ENCODE measurements at regions not wholly inside any gene's neighbourhood (a gene's known extent, or its start where the extent isn't known, plus 50 kb on each side); places are given as distances from the start of the nearest gene placed in this dataset.

DNA sequence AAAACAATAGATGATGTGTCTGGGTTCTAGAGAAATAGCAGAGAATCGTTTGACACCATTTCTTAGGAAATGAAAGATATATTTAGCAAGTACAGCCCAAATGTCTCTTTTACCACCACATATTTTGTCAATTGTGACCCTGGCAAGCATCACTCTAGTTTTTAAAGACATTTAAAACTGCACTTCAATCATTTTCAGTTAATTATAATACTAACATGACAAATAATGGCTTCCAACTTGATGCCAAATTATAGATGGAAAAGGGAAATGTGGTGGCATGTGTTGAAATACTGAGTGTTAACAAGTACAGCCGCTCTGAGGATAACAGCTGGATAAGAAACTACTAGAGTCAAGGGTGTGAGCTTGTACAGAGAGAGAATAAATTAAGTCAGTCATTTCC lies 648.9 kb downstream of the FRK start:
- no peak overlapping the region for H3K4me3 ChIP-seq (ENCODE audit: low read length)
- no peak overlapping the region for H3K27ac Mint-ChIP-seq
- CTCF ChIA-PET: no interaction called here
- H3K4me1 Mint-ChIP-seq: no peaks in the 10 kb centered on the region
- H3K27me3 Mint-ChIP-seq: no peaks in the 10 kb centered on the region
- peaks cover 0 to 10% (median 2%) of the 10 kb centered on the region in 11 donors for H3K9me3 Mint-ChIP-seq
- no peak overlapping the region for H3K4me3 Mint-ChIP-seq
- H3K9me3 ChIP-seq (ENCODE audit: control insufficient read depth in 2 of 3, low read length in 3 of 3): no peaks in the 10 kb centered on the region
- no peaks in the 10 kb centered on the region for H3K4me1 ChIP-seq (ENCODE audit: control insufficient read depth in 2 of 2, insufficient read depth in 2 of 2, low read length in 2 of 2)
- no peak for DNase-seq
- intact Hi-C loops (cut with micrococcal nuclease): no loop called here
- no peak overlapping the region for H3K27ac ChIP-seq (ENCODE audit: low read depth, low read length)
- H3K36me3 ChIP-seq (ENCODE audit: control insufficient read depth in 2 of 3, insufficient read depth in 3 of 3, low read length in 3 of 3): no peaks in the 10 kb centered on the region
- no peaks in the 10 kb centered on the region for H3K36me3 Mint-ChIP-seq
- H3K27me3 ChIP-seq (ENCODE audit: control insufficient read depth in 2 of 2, insufficient read depth in 2 of 2, low read length in 2 of 2): no peaks in the 10 kb centered on the region
- POLR2A ChIA-PET: no interaction called here
- ATAC-seq: no peak

GRCh38 chr6:115404446-115404845 lies 656.2 kb downstream of the FRK start:
- DNase-seq (no peak), ATAC-seq (no peak)
- no peaks in the 10 kb centered on the region for H3K9me3 ChIP-seq (ENCODE audit: control insufficient read depth in 2 of 3, low read length in 3 of 3)
- no peaks in the 10 kb centered on the region for H3K4me1 ChIP-seq (ENCODE audit: control insufficient read depth in 2 of 2, insufficient read depth in 2 of 2, low read length in 2 of 2)
- ChIA-PET POLR2A (no interaction called here), CTCF (no interaction called here)
- intact Hi-C loops (cut with micrococcal nuclease): no loop called here
- no peaks in the 10 kb centered on the region for H3K27me3 ChIP-seq (ENCODE audit: control insufficient read depth in 2 of 2, insufficient read depth in 2 of 2, low read length in 2 of 2)
- H3K27me3 Mint-ChIP-seq: no peaks in the 10 kb centered on the region
- H3K36me3 Mint-ChIP-seq: no peaks in the 10 kb centered on the region
- H3K4me3 Mint-ChIP-seq: no peak overlapping the region
- H3K27ac Mint-ChIP-seq: no peak overlapping the region
- H3K4me3 ChIP-seq (ENCODE audit: low read length): no peak overlapping the region
- no peaks in the 10 kb centered on the region for H3K36me3 ChIP-seq (ENCODE audit: control insufficient read depth in 2 of 3, insufficient read depth in 3 of 3, low read length in 3 of 3)
- no peak overlapping the region for H3K27ac ChIP-seq (ENCODE audit: low read depth, low read length)
- no peaks in the 10 kb centered on the region for H3K4me1 Mint-ChIP-seq
- H3K9me3 Mint-ChIP-seq: peaks cover 2 to 37% (median 9%) of the 10 kb centered on the region in 11 donors

GRCh38 chr6:115398607-115399006 lies 662.1 kb downstream of the FRK start:
- H3K27ac Mint-ChIP-seq: no peak overlapping the region
- no peak for ATAC-seq
- Histone ChIP-seq H3K27me3 (ENCODE audit: control insufficient read depth in 2 of 2, insufficient read depth in 2 of 2, low read length in 2 of 2) (no peaks in the 10 kb centered on the region), H3K36me3 (ENCODE audit: control insufficient read depth in 2 of 3, insufficient read depth in 3 of 3, low read length in 3 of 3) (no peaks in the 10 kb centered on the region), H3K4me1 (ENCODE audit: control insufficient read depth in 2 of 2, insufficient read depth in 2 of 2, low read length in 2 of 2) (no peaks in the 10 kb centered on the region), H3K4me3 (ENCODE audit: low read length) (no peak overlapping the region), H3K27ac (ENCODE audit: low read depth, low read length) (no peak overlapping the region), H3K9me3 (ENCODE audit: control insufficient read depth in 2 of 3, low read length in 3 of 3) (peaks cover 0 to 5% (median 0%) of the 10 kb centered on the region in 3 experiments)
- H3K4me1 Mint-ChIP-seq: no peaks in the 10 kb centered on the region
- H3K9me3 Mint-ChIP-seq: peaks cover 2 to 24% (median 13%) of the 10 kb centered on the region in 11 donors
- no peak overlapping the region for H3K4me3 Mint-ChIP-seq
- H3K27me3 Mint-ChIP-seq: no peaks in the 10 kb centered on the region
- DNase-seq: no peak
- POLR2A ChIA-PET: no interaction called here
- CTCF ChIA-PET: no interaction called here
- intact Hi-C loops (cut with micrococcal nuclease): no loop called here
- H3K36me3 Mint-ChIP-seq: no peaks in the 10 kb centered on the region

DNA sequence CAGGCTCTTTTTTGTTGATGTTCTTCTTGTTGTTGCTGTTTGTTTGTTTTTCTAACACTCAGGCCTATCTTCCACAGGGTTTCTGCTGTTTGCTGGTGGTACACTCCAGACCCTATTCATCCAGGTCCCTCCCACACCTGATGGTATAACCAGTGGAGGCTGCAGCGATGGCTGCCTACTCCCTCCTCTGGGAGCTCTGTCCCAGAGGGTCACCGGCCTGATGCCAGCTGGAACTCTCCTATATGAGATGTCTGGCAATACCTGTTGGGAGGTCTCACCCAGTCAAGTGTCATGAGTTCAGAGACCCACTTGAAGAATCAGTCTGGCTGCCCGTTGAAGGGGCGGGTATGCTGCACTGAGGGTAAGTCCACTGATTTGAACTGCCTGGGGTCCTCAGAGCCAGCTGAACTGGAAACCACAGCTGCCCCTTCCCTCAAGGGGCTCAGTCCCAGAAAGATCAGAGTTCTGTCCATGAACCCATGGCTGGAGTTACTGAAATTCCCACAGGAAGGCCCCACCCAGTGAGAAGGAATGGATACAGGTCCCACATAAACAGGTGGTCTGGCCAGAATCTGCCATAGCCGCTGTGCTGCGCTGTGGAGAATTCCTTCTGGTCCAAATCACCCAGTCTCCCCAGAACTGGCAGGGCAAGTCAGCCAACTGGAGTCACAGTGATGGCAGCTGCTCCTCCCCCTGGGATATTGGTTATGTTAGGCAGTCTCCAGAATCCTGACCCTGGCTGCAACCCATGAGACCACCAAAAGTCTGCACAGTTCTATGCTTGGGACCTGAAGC lies 664.4 kb downstream of the FRK start:
- Histone ChIP-seq H3K4me1 (ENCODE audit: control insufficient read depth in 2 of 2, insufficient read depth in 2 of 2, low read length in 2 of 2) (no peaks in the 10 kb centered on the region), H3K4me3 (ENCODE audit: low read length) (no peak overlapping the region), H3K27me3 (ENCODE audit: control insufficient read depth in 2 of 2, insufficient read depth in 2 of 2, low read length in 2 of 2) (no peaks in the 10 kb centered on the region), H3K9me3 (ENCODE audit: control insufficient read depth in 2 of 3, low read length in 3 of 3) (peaks cover 0 to 5% (median 0%) of the 10 kb centered on the region in 3 experiments), H3K27ac (ENCODE audit: low read depth, low read length) (no peak overlapping the region), H3K36me3 (ENCODE audit: control insufficient read depth in 2 of 3, insufficient read depth in 3 of 3, low read length in 3 of 3) (no peaks in the 10 kb centered on the region)
- Mint-ChIP-seq H3K27me3 (no peaks in the 10 kb centered on the region), H3K27ac (no peak overlapping the region), H3K9me3 (peaks cover 0 to 33% (median 16%) of the 10 kb centered on the region in 11 donors), H3K4me3 (no peak overlapping the region), H3K4me1 (no peaks in the 10 kb centered on the region), H3K36me3 (peaks cover 0 to 3% (median 0%) of the 10 kb centered on the region in 5 donors)
- ChIA-PET CTCF (no interaction called here), POLR2A (no interaction called here)
- intact Hi-C loops (cut with micrococcal nuclease): no loop called here
- DNase-seq (no peak), ATAC-seq (no peak)

DNA sequence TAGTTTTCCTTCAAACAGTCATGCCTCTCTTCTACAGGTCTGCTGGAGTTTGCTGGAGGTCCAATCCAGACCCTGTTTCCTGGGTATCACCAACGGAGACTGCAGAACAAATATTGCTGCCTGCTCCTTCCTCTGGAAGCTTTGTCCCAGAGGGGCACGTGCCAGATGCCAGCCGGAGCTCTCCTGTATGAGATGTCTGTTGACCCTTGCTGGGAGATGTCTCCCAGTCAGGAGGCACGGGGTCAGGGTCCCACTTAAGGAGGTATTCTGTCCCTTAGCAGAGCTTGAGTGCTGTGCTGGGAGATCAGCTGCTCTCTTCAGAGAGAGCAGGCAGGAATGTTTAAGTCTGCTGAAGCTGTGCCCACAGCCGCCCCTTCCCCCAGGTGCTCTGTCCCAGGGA lies 666.9 kb downstream of the FRK start:
- H3K27ac Mint-ChIP-seq: no peak overlapping the region
- peaks cover 0 to 3% (median 0%) of the 10 kb centered on the region in 5 donors for H3K36me3 Mint-ChIP-seq
- POLR2A ChIA-PET: no interaction called here
- H3K9me3 Mint-ChIP-seq: peaks cover 0 to 41% (median 22%) of the 10 kb centered on the region in 11 donors
- peaks cover 0 to 5% (median 0%) of the 10 kb centered on the region in 3 experiments for H3K9me3 ChIP-seq (ENCODE audit: control insufficient read depth in 2 of 3, low read length in 3 of 3)
- H3K4me3 ChIP-seq (ENCODE audit: low read length): no peak overlapping the region
- no peaks in the 10 kb centered on the region for H3K4me1 ChIP-seq (ENCODE audit: control insufficient read depth in 2 of 2, insufficient read depth in 2 of 2, low read length in 2 of 2)
- H3K4me3 Mint-ChIP-seq: no peak overlapping the region
- H3K27ac ChIP-seq (ENCODE audit: low read depth, low read length): no peak overlapping the region
- DNase-seq: no peak
- no peaks in the 10 kb centered on the region for H3K27me3 ChIP-seq (ENCODE audit: control insufficient read depth in 2 of 2, insufficient read depth in 2 of 2, low read length in 2 of 2)
- no peaks in the 10 kb centered on the region for H3K36me3 ChIP-seq (ENCODE audit: control insufficient read depth in 2 of 3, insufficient read depth in 3 of 3, low read length in 3 of 3)
- CTCF ChIA-PET: no interaction called here
- ATAC-seq: no peak
- intact Hi-C loops (cut with micrococcal nuclease): no loop called here
- no peaks in the 10 kb centered on the region for H3K4me1 Mint-ChIP-seq
- no peaks in the 10 kb centered on the region for H3K27me3 Mint-ChIP-seq

DNA sequence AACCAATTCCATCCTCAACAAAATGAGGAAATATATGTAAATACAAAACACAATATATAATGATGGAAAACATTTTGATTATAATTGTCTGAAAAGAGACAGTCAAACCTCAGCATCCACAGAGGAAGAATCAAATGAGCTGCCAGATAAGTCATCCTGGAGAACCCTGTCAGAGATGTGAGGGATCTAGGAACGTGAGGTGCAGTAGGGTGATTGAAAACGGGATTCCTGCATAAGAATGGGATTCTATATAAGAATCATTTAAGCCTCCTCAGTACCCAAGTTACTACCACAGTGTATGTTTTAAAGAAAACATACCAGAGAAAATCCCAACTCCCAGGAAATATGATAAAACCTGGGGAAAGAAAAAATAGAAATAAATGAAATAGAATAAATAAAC lies 690.5 kb downstream of the FRK start:
- Histone ChIP-seq H3K27ac (ENCODE audit: low read depth, low read length) (no peak overlapping the region), H3K9me3 (ENCODE audit: control insufficient read depth in 2 of 3, low read length in 3 of 3) (no peaks in the 10 kb centered on the region), H3K4me1 (ENCODE audit: control insufficient read depth in 2 of 2, insufficient read depth in 2 of 2, low read length in 2 of 2) (no peaks in the 10 kb centered on the region), H3K27me3 (ENCODE audit: control insufficient read depth in 2 of 2, insufficient read depth in 2 of 2, low read length in 2 of 2) (no peaks in the 10 kb centered on the region), H3K36me3 (ENCODE audit: control insufficient read depth in 2 of 3, insufficient read depth in 3 of 3, low read length in 3 of 3) (no peaks in the 10 kb centered on the region), H3K4me3 (ENCODE audit: low read length) (no peak overlapping the region)
- ChIA-PET CTCF (no interaction called here), POLR2A (no interaction called here)
- no peaks in the 10 kb centered on the region for H3K27me3 Mint-ChIP-seq
- no peak for ATAC-seq
- H3K27ac Mint-ChIP-seq: no peak overlapping the region
- no peak overlapping the region for H3K4me3 Mint-ChIP-seq
- no peaks in the 10 kb centered on the region for H3K36me3 Mint-ChIP-seq
- H3K4me1 Mint-ChIP-seq: no peaks in the 10 kb centered on the region
- DNase-seq: no peak
- peaks cover 4 to 21% (median 12%) of the 10 kb centered on the region in 11 donors for H3K9me3 Mint-ChIP-seq
- intact Hi-C loops (cut with micrococcal nuclease): no loop called here

GRCh38 chr6:115365783-115366182 lies 694.9 kb downstream of the FRK start:
- H3K36me3 Mint-ChIP-seq: no peaks in the 10 kb centered on the region
- no peak overlapping the region for H3K4me3 ChIP-seq (ENCODE audit: low read length)
- H3K4me1 Mint-ChIP-seq: no peaks in the 10 kb centered on the region
- H3K9me3 Mint-ChIP-seq: peaks cover 0 to 21% (median 11%) of the 10 kb centered on the region in 11 donors
- ATAC-seq (no peak), DNase-seq (no peak)
- H3K27me3 Mint-ChIP-seq: no peaks in the 10 kb centered on the region
- no peaks in the 10 kb centered on the region for H3K9me3 ChIP-seq (ENCODE audit: control insufficient read depth in 2 of 3, low read length in 3 of 3)
- no peaks in the 10 kb centered on the region for H3K27me3 ChIP-seq (ENCODE audit: control insufficient read depth in 2 of 2, insufficient read depth in 2 of 2, low read length in 2 of 2)
- no peaks in the 10 kb centered on the region for H3K4me1 ChIP-seq (ENCODE audit: control insufficient read depth in 2 of 2, insufficient read depth in 2 of 2, low read length in 2 of 2)
- H3K27ac ChIP-seq (ENCODE audit: low read depth, low read length): no peak overlapping the region
- ChIA-PET CTCF (no interaction called here), POLR2A (no interaction called here)
- no peak overlapping the region for H3K27ac Mint-ChIP-seq
- no peak overlapping the region for H3K4me3 Mint-ChIP-seq
- H3K36me3 ChIP-seq (ENCODE audit: control insufficient read depth in 2 of 3, insufficient read depth in 3 of 3, low read length in 3 of 3): no peaks in the 10 kb centered on the region
- intact Hi-C loops (cut with micrococcal nuclease): no loop called here

Measured in naive thymus-derived CD4-positive, alpha-beta T cell (primary cell).